SK-N-SH (cell line): ENCODE measurements at regions not wholly inside any gene's neighbourhood (a gene's known extent, or its start where the extent isn't known, plus 50 kb on each side); places are given as distances from the start of the nearest gene placed in this dataset.

Experiments used
- CTCF ChIP-seq: fragments of 200-600 bp; sonication (generic); IDR thresholded peaks from 2 replicates; pipeline ENCODE4 v1.6.1; 2017; ENCODE audit warnings: antibody characterized with exemption, mild to moderate bottlenecking, moderate library complexity
- EP300 ChIP-seq, 2 experiments: IDR thresholded peaks; 2 replicates each; pipeline versions ENCODE4 v1.4.0 to v1.6.1; 2012; ENCODE audit warnings: borderline replicate concordance in 1 of 2, low read depth in 1 of 2, low read length in 1 of 2
- EZH2phosphoT487 ChIP-seq: fragments of 200-600 bp; sonication (generic); IDR thresholded peaks from 2 replicates; pipeline ENCODE4 v1.6.1; 2017; ENCODE audit warnings: low read depth, mixed run types, mild to moderate bottlenecking, antibody characterized with exemption, moderate library complexity, borderline replicate concordance
- FOXM1 ChIP-seq: IDR thresholded peaks from 2 replicates; pipeline ENCODE4 v1.4.0; 2012; ENCODE audit warnings: low read depth, mild to moderate bottlenecking
- GABPA ChIP-seq: IDR thresholded peaks from 2 replicates; pipeline ENCODE4 v1.4.0; 2012; ENCODE audit warnings: low read depth, mild to moderate bottlenecking
- NFIC ChIP-seq: IDR thresholded peaks from 2 replicates; pipeline ENCODE4 v1.4.0; 2012; ENCODE audit warnings: borderline replicate concordance
- POLR2AphosphoS5 ChIP-seq: IDR thresholded peaks from 2 replicates; pipeline ENCODE4 v1.6.1; 2012; ENCODE audit warnings: low read depth, low read length
- RAD21 ChIP-seq: IDR thresholded peaks from 2 replicates; pipeline ENCODE4 v1.6.1; 2012; ENCODE audit warnings: mild to moderate bottlenecking, low read length
- REST ChIP-seq: IDR thresholded peaks from 2 replicates; pipeline ENCODE4 v1.6.1; 2012; ENCODE audit warnings: mild to moderate bottlenecking, low read depth, low read length, moderate library complexity
- RFX5 ChIP-seq: IDR thresholded peaks from 2 replicates; pipeline ENCODE4 v1.6.1; 2012; ENCODE audit warnings: mild to moderate bottlenecking, improper control_type of control experiment, low read length
- RXRA ChIP-seq: IDR thresholded peaks from 2 replicates; pipeline ENCODE4 v1.4.0; 2012; ENCODE audit warnings: low read depth, mild to moderate bottlenecking, borderline replicate concordance
- SIN3A ChIP-seq: IDR thresholded peaks from 2 replicates; pipeline ENCODE4 v1.6.1; 2012; ENCODE audit warnings: low read depth, mild to moderate bottlenecking, low read length, moderate library complexity, borderline replicate concordance
- ZBTB33 ChIP-seq: IDR thresholded peaks from 2 replicates; pipeline ENCODE4 v1.4.0; 2012; ENCODE audit warnings: low read depth, borderline replicate concordance

GRCh38 chr3:13210221-13210975 is 137.2 kb upstream of the IQSEC1 start:
- TF ChIP-seq CTCF, result no peak
- no peak for TF ChIP-seq GABPA
- no peak for TF ChIP-seq RAD21
- no peak for TF ChIP-seq RXRA
- no peak for TF ChIP-seq RFX5
- TF ChIP-seq POLR2AphosphoS5, result no peak
- no peak for TF ChIP-seq EP300 (IDR thresholded peaks at IDR 0.05; ENCODE audit: borderline replicate concordance in 1 of 2, low read depth in 1 of 2, low read length in 1 of 2)
- TF ChIP-seq REST, result no peak
- TF ChIP-seq SIN3A, result no peak
- no peak for TF ChIP-seq NFIC
- TF ChIP-seq EZH2phosphoT487, result no peak
- TF ChIP-seq FOXM1, result no peak
- TF ChIP-seq ZBTB33, result no peak
